ENCODE measurements at regions not wholly inside any gene's neighbourhood (a gene's known extent, or its start where the extent isn't known, plus 50 kb on each side); places are given as distances from the start of the nearest gene placed in this dataset.
"Not testable (repeated sequence)": the region's sequence is repeated elsewhere in the genome, so short reads cannot be mapped to it uniquely, and the experiment has no call there.

DNA sequence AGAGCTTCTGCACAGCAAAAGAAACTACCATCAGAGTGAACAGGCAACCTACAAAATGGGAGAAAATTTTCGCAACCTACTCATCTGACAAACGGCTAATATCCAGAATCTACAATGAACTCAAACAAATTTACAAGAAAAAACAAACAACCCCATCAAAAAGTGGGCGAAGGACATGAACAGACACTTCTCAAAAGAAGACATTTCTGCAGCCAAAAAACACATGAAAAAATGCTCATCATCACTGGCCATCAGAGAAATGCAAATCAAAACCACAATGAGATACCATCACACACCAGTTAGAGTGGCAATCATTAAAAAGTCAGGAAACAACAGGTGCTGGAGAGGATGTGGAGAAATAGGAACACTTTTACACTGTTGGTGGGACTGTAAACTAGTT is 1439.7 kb downstream of the FSCB start:
- TF ChIP-seq TCF7L2 (IDR thresholded peaks at IDR 0.05; ENCODE audit: borderline replicate concordance, low read depth, low read length); ZNF416 (tag by site-specific recombination; IDR thresholded peaks at IDR 0.05); ZNF660 (tag by site-specific recombination; IDR thresholded peaks at IDR 0.05); ZNF157 (tag by site-specific recombination; IDR thresholded peaks at IDR 0.05): not testable (repeated sequence)
- TF ChIP-seq, protein P1, sequence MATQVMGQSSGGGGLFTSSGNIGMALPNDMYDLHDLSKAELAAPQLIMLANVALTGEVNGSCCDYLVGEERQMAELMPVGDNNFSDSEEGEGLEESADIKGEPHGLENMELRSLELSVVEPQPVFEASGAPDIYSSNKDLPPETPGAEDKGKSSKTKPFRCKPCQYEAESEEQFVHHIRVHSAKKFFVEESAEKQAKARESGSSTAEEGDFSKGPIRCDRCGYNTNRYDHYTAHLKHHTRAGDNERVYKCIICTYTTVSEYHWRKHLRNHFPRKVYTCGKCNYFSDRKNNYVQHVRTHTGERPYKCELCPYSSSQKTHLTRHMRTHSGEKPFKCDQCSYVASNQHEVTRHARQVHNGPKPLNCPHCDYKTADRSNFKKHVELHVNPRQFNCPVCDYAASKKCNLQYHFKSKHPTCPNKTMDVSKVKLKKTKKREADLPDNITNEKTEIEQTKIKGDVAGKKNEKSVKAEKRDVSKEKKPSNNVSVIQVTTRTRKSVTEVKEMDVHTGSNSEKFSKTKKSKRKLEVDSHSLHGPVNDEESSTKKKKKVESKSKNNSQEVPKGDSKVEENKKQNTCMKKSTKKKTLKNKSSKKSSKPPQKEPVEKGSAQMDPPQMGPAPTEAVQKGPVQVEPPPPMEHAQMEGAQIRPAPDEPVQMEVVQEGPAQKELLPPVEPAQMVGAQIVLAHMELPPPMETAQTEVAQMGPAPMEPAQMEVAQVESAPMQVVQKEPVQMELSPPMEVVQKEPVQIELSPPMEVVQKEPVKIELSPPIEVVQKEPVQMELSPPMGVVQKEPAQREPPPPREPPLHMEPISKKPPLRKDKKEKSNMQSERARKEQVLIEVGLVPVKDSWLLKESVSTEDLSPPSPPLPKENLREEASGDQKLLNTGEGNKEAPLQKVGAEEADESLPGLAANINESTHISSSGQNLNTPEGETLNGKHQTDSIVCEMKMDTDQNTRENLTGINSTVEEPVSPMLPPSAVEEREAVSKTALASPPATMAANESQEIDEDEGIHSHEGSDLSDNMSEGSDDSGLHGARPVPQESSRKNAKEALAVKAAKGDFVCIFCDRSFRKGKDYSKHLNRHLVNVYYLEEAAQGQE (tag by site-specific recombination; IDR thresholded peaks at IDR 0.05) = not testable (repeated sequence)
- TF ChIP-seq, protein P2, sequence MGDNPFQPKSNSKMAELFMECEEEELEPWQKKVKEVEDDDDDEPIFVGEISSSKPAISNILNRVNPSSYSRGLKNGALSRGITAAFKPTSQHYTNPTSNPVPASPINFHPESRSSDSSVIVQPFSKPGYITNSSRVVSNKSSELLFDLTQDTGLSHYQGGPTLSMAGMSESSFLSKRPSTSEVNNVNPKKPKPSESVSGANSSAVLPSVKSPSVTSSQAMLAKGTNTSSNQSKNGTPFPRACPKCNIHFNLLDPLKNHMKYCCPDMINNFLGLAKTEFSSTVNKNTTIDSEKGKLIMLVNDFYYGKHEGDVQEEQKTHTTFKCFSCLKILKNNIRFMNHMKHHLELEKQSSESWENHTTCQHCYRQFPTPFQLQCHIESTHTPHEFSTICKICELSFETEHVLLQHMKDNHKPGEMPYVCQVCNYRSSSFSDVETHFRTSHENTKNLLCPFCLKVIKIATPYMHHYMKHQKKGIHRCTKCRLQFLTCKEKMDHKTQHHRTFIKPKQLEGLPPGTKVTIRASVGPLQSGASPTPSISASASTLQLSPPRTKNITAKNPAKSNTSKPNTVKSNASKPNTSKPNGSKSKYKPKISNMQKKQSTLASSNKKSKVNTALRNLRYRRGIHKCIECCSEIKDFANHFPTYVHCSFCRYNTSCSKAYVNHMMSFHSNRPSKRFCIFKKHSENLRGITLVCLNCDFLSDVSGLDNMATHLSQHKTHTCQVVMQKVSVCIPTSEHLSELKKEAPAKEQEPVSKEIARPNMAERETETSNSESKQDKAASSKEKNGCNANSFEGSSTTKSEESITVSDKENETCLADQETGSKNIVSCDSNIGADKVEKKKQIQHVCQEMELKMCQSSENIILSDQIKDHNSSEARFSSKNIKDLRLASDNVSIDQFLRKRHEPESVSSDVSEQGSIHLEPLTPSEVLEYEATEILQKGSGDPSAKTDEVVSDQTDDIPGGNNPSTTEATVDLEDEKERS (tag by site-specific recombination; IDR thresholded peaks at IDR 0.05) = not testable (repeated sequence)

Measured in HEK293 (cell line).